Hepatocyte (in vitro differentiated cells): ENCODE measurements at regions not wholly inside any gene's neighbourhood (a gene's known extent, or its start where the extent isn't known, plus 50 kb on each side); places are given as distances from the start of the nearest gene placed in this dataset.

ENCODE experiments used
- EZH2 ChIP-seq: fragments of 200-600 bp; sonication (generic); IDR thresholded peaks from 2 replicates; pipeline ENCODE4 v1.6.1; 2016; ENCODE audit warnings: antibody characterized with exemption, mild to moderate bottlenecking, borderline replicate concordance
- EZH2phosphoT487 ChIP-seq: fragments of 200-600 bp; sonication (generic); IDR thresholded peaks from one replicate; pipeline ENCODE4 v1.6.1; 2018; ENCODE audit warnings: antibody characterized with exemption, mild to moderate bottlenecking, low read depth, moderate library complexity; ENCODE audit not compliant: unreplicated experiment, severe bottlenecking
- TF ChIP-seq, protein P1 (sequence below): fragments of 200-600 bp; sonication (generic); IDR thresholded peaks from 2 replicates; pipeline ENCODE4 v1.5.1; 2016; ENCODE audit warnings: antibody characterized with exemption, mild to moderate bottlenecking; ENCODE audit not compliant: poor library complexity

- no peak for TF ChIP-seq EZH2
- TF ChIP-seq, protein P1, sequence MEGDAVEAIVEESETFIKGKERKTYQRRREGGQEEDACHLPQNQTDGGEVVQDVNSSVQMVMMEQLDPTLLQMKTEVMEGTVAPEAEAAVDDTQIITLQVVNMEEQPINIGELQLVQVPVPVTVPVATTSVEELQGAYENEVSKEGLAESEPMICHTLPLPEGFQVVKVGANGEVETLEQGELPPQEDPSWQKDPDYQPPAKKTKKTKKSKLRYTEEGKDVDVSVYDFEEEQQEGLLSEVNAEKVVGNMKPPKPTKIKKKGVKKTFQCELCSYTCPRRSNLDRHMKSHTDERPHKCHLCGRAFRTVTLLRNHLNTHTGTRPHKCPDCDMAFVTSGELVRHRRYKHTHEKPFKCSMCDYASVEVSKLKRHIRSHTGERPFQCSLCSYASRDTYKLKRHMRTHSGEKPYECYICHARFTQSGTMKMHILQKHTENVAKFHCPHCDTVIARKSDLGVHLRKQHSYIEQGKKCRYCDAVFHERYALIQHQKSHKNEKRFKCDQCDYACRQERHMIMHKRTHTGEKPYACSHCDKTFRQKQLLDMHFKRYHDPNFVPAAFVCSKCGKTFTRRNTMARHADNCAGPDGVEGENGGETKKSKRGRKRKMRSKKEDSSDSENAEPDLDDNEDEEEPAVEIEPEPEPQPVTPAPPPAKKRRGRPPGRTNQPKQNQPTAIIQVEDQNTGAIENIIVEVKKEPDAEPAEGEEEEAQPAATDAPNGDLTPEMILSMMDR, result no peak
- TF ChIP-seq EZH2phosphoT487, result no peak
These were observed 188.4 kb downstream of the SATB1 start for GRCh38 chr3:18236726-18237125.
